Fibroblast of pulmonary artery (primary cell): ENCODE measurements at regions not wholly inside any gene's neighbourhood (a gene's known extent, or its start where the extent isn't known, plus 50 kb on each side); places are given as distances from the start of the nearest gene placed in this dataset.
A peak's percentile ranks its signal among the peaks of the same experiment; 100 is the strongest.
"Not testable (repeated sequence)": the region's sequence is repeated elsewhere in the genome, so short reads cannot be mapped to it uniquely, and the experiment has no call there.

Experiments used
- DNase-seq: peaks from one replicate; pipeline ENCODE4 v3.0.0-alpha.2; 2010; ENCODE audit warnings: low read depth
- H3K4me3 ChIP-seq: replicated peaks from 2 replicates; pipeline ENCODE4 v1.5.1; 2011; ENCODE audit warnings: low read depth, mild to moderate bottlenecking, control low read depth, low read length, moderate library complexity
- CTCF ChIP-seq: IDR thresholded peaks from 2 replicates; pipeline ENCODE4 v1.5.1; 2011; ENCODE audit warnings: mild to moderate bottlenecking, control low read depth, low read length, inconsistent platforms; ENCODE audit errors: missing control alignments

GRCh38 chr6:151690768-151691562 lies 116.5 kb upstream of the ESR1 start:
- TF ChIP-seq CTCF: no peak
- H3K4me3 ChIP-seq: peak overlapping the region; percentile 8
- peak; percentile 17 for DNase-seq

- no peak for TF ChIP-seq CTCF
- no peak for DNase-seq
- H3K4me3 ChIP-seq: no peak overlapping the region
Measured at GRCh38 chr6:151692216-151692615, 115.3 kb upstream of the ESR1 start.

- no peak overlapping the region for H3K4me3 ChIP-seq
- no peak for DNase-seq
- TF ChIP-seq CTCF: no peak
Measured at GRCh38 chr6:151693366-151693765, 114.1 kb upstream of the ESR1 start.

GRCh38 chr6:151695156-151695555 lies 112.3 kb upstream of the ESR1 start:
- DNase-seq: no peak
- no peak for TF ChIP-seq CTCF
- no peak overlapping the region for H3K4me3 ChIP-seq

GRCh38 chr6:151696302-151696701 lies 111.2 kb upstream of the ESR1 start:
- DNase-seq, H3K4me3 ChIP-seq: not testable (repeated sequence)

GRCh38 chr6:151698931-151699700 lies 108.4 kb upstream of the ESR1 start:
- H3K4me3 ChIP-seq: no peak overlapping the region
- no peak for DNase-seq
- TF ChIP-seq CTCF: no peak

GRCh38 chr6:151699719-151700118 lies 107.8 kb upstream of the ESR1 start:
- DNase-seq: no peak
- TF ChIP-seq CTCF: no peak
- no peak overlapping the region for H3K4me3 ChIP-seq
